Hippocampal formation (tissue), 2 donors: ENCODE measurements at regions not wholly inside any gene's neighbourhood (a gene's known extent, or its start where the extent isn't known, plus 50 kb on each side); places are given as distances from the start of the nearest gene placed in this dataset.

Source experiments
- DNase-seq, 2 donors: peaks; one replicate each; lab custom pipeline; 2025; lab: John Stamatoyannopoulos, UW

GRCh38 chr22:49548356-49549202 is 279.1 kb downstream of the BRD1 start:
- no peak for DNase-seq

GRCh38 chr22:49547751-49548239 is 279.9 kb downstream of the BRD1 start:
- DNase-seq: no peak

DNA sequence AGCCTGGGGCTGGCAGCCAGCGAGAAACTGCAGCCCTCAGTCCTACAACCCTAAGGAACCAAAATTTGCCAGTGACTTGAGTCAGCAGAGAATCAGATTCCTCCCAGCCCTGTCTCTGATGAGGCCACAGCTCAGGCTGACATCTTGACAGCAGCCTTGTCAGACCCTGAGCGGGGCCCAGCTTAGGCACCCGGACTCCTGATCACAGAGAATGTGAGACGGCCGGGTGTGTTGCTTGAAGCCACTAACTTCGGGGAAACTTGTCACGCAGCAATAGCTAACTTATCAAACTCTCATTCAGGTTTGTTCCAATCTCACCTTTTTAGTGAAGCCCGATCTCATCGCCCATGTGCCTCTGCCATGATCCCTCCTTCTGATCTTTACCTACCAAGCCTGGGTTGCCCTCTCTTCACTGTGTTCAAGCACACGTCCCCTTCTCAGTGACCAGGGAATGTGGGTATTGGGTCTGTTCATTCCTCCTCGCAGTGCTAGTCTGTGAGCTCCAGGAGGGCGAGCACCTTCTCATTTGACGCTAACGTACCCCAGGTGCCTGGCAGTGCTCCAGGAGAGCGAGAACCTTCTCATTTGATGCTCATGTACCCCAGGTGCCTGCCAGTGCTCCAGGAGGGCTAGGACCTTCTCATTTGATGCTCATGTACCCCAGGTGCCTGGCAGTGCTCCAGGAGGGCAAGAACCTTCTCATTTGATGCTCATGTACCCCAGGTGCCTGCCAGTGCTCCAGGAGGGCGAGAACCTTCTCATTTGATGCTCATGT is 280.7 kb downstream of the BRD1 start:
- no peak for DNase-seq

DNA sequence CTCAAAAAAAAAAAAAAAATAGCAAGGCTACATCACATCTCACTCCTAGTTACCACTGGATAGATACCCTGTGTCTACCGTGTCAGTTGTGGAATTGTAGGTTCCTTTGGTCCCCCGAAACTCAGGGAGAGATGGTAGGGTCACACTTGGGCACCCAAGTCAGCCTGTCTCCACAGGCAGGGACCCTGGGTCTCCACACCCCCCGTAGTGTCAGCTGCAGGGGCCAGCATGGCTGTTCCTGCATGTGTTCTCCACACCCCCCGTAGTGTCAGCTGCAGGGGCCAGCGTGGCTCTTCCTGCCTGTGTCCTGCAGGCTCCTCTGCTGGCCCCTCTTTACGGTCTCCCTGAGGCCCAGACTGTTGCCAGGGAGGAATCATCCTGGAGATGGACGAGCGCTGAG is 282.1 kb downstream of the BRD1 start:
- no peak for DNase-seq

GRCh38 chr22:49544286-49544685 is 283.4 kb downstream of the BRD1 start:
- DNase-seq: no peak

- no peak for DNase-seq
Measured at GRCh38 chr22:49543876-49544275, 283.8 kb downstream of the BRD1 start.

GRCh38 chr22:49541693-49542230 is 285.9 kb downstream of the BRD1 start:
- DNase-seq: no peak

GRCh38 chr22:49540913-49541692 is 286.6 kb downstream of the BRD1 start:
- no peak for DNase-seq

- no peak for DNase-seq
Measured at GRCh38 chr22:49540084-49540912, 287.4 kb downstream of the BRD1 start.

DNA sequence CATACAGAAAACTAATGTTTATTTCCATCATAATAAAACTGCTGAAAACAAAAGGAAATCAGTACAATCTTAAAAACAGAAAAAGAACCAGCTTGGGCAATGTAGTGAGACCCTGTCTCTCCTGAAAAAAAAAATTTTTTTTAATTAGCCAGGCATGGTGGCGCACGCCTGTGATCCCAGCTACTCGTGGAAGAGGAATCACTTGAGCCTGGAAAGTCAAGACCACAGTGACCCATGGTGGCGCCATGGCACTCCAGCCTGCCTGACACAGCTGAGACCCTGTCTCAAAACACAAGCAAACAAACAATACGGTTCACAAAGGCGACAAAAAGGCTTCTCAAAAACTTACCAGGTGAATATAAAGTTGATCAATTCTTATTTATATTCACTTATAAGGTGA is 289.7 kb downstream of the BRD1 start:
- DNase-seq: no peak

DNA sequence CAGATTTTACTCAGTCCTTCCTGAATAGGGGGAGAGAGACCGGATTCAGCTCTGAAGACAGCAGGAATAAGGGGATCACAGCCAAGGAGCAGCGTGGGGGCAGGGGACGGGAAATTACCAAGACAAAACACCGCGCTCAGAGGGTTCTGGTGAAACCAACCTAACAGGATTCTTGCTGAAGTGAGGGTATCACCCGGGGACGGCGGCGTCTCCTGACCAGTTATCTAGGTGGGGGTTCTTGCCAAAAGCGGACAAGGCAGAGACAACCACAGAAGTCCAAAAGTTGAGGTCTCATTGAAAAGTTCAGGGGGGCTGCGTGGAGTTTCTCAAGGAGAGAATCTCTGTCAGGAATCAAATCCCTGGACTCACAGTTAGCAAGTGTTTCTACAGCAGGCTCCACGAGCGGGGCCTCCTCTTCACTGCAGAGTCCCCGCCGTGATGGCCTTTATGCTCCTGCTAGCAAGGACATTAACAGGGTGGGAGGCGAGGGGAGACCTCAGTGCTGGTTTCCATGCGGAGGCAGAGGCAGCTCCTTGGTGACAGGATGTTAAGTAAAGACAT is 291.0 kb downstream of the BRD1 start:
- no peak for DNase-seq

GRCh38 chr22:49535527-49536125 is 292.0 kb downstream of the BRD1 start:
- no peak for DNase-seq

GRCh38 chr22:49535126-49535525 is 292.5 kb downstream of the BRD1 start:
- DNase-seq: no peak

GRCh38 chr22:49534386-49534785 is 293.3 kb downstream of the BRD1 start:
- DNase-seq: no peak

DNA sequence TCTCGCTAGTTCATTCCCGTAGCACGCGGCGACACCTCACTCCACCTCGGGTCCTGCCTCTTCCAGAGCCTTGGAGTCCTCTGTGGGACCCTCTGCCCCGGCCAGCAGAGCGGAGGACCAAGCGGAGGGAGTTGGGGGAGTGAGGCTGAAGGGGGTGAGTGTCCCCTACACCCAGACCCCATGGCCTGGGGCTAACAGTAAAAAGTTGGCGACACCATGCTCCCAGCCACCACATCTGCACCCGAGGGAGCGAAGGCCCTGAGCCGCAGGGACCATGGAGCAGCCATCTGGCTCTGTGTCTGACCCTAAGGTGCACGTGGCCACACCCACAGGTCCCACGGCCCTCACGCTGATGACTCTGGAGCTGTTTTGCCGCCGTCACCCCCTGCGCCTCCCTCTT is 293.8 kb downstream of the BRD1 start:
- DNase-seq: no peak

DNA sequence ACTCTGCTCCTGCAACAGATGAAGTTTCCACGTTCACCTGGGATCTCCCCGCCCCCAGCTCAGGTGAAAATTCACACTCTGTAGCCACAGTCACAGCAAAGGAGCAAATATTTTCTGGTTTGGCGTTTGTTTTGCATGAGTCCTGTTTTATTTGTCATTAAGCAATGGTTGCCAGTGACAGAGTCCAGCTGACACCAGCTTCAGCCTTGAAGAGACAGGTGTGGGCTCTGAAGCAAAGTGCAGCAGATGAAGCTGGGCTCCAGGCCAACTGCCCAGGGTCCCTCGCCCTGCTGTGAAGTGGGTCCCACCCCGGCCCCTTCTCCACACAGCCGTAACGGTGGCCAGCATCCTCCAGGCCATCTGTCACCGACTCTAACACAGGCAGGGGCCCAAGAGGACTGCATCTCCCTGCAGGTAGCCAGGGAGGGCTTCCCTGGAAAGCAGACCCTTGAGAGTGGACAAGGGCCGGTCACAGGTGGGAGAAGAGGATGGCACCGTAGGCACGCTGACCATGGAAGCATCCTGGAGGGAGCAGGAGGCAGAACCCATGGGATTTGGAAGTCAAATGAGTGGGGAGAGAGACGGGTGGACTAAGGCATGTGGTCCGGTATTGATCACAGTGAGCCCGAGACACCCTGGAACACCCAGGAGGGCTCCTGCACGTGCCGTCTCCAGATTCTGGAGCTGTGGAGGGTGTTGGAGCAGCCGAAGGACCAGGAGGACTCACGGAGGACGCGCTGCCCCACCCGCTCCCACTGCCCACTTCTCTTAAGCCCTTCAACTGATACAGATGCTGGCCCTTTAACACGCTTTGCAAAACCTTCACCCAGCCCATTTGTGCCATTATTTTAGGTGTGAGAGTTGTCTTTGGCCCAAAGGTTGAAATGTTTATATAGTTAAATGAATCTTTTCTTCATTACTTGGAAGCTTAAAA is 294.5 kb downstream of the BRD1 start:
- no peak for DNase-seq

GRCh38 chr22:49531368-49531791 is 296.3 kb downstream of the BRD1 start:
- peak; percentile 9 to 29 for DNase-seq

GRCh38 chr22:49530671-49531367 is 296.9 kb downstream of the BRD1 start:
- DNase-seq: no peak

- no peak for DNase-seq
Measured at GRCh38 chr22:49528420-49528720, 299.3 kb downstream of the BRD1 start.
